ENCODE measurements at regions not wholly inside any gene's neighbourhood (a gene's known extent, or its start where the extent isn't known, plus 50 kb on each side); places are given as distances from the start of the nearest gene placed in this dataset.

- Histone ChIP-seq H3K4me1 (ENCODE audit: low read depth) (peaks cover 8% of the 10 kb centered on the region), H3K4me3 (no peak overlapping the region), H3K27me3 (no peaks in the 10 kb centered on the region), H3K9me3 (ENCODE audit: low read depth) (no peaks in the 10 kb centered on the region), H3K36me3 (no peaks in the 10 kb centered on the region), H3K27ac (no peak overlapping the region)
- DNase-seq (ENCODE audit: low read depth in 1 of 2, low spot score in 1 of 2): no peak
- no peak for TF ChIP-seq CTCF (IDR thresholded peaks at IDR 0.05; ENCODE audit: low read depth, low read length)
These were observed 52.0 kb upstream of the RYK start for GRCh38 chr3:134302674-134303073.

- peak in 1 of 2 donors; percentile 53 for DNase-seq (ENCODE audit: low read depth in 1 of 2, low spot score in 1 of 2)
These were observed 49.9 kb upstream of the RYK start for GRCh38 chr3:134300520-134300919.

More at GRCh38 chr3:134300520-134300919, 49.9 kb upstream of the RYK start:
- Histone ChIP-seq H3K27me3 (no peaks in the 10 kb centered on the region), H3K4me3 (no peak overlapping the region), H3K36me3 (no peaks in the 10 kb centered on the region), H3K4me1 (ENCODE audit: low read depth) (peaks cover 8% of the 10 kb centered on the region), H3K9me3 (ENCODE audit: low read depth) (no peaks in the 10 kb centered on the region), H3K27ac (no peak overlapping the region)
- no peak for TF ChIP-seq CTCF (IDR thresholded peaks at IDR 0.05; ENCODE audit: low read depth, low read length)
